ENCODE measurements at regions not wholly inside any gene's neighbourhood (a gene's known extent, or its start where the extent isn't known, plus 50 kb on each side); places are given as distances from the start of the nearest gene placed in this dataset.

DNA sequence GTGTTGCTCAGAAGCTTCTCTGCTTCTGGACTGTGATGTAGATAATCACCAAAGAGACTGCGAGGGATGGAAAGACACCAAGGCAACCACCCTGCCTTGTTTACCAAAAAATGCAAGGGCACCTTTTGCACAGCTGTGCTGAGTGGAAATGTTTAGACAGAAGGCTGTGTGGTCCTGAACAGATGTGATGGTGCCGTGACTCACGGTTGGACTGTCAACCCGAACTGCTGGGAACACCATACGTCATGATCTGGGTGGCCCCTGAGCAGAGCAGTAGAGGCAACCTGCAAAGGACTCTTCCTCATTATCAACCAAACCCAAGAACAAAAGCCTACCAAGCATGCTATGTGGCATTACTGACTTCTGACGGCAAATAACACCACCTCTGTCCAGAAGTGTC lies 61.3 kb upstream of the LPP start:
- CTCF ChIA-PET = no interaction called here
- Histone ChIP-seq H4K20me1 (replicated peaks; ENCODE audit: control insufficient read depth, extremely low read depth, insufficient read depth, low read length) (no peaks in the 10 kb centered on the region), H3K4me2 (ENCODE audit: insufficient read depth, low read length) (no peak overlapping the region), H3K79me2 (ENCODE audit: control insufficient read depth, insufficient read depth, low read length) (no peaks in the 10 kb centered on the region), H3K27me3 (ENCODE audit: control insufficient read depth in 2 of 2, insufficient read depth in 2 of 2, low read length in 2 of 2) (peaks cover 0 to 2% of the 10 kb centered on the region in 2 experiments), H3K9ac (replicated peaks; ENCODE audit: extremely low read depth, insufficient read depth, low read length) (no peak overlapping the region), H3K27ac (ENCODE audit: insufficient read depth, low read depth, low read length) (no peak overlapping the region), H2AFZ (ENCODE audit: low read depth, low read length) (no peak overlapping the region), H3K4me1 (ENCODE audit: control insufficient read depth, extremely low read depth, insufficient read depth, low read length) (no peaks in the 10 kb centered on the region), H3K9me3 (replicated peaks; ENCODE audit: control insufficient read depth, insufficient read depth, low read length) (no peaks in the 10 kb centered on the region), H3K9me1 (replicated peaks; ENCODE audit: control insufficient read depth, extremely low read depth, insufficient read depth, low read length) (no peaks in the 10 kb centered on the region), H3K36me3 (ENCODE audit: control insufficient read depth in 2 of 2, extremely low read depth in 1 of 2, insufficient read depth in 2 of 2, low read length in 2 of 2) (no peaks in the 10 kb centered on the region), H3K4me3 (replicated peaks in 1 of 3; ENCODE audit: insufficient read depth in 1 of 3, low read depth in 1 of 3, low read length in 3 of 3) (no peak overlapping the region)
- POLR2A ChIA-PET = no interaction called here
- intact Hi-C loops (cut with micrococcal nuclease) (no loop called here), dilution Hi-C loops (cut with MboI; ENCODE audit: extremely low pct_ligation_motif_present, low sequenced_read_pairs) (no loop called here)
- BruUV-seq (replicated peaks) = no TSS peak
- DNase-seq (ENCODE audit: low read depth, low spot score) (no peak), FAIRE-seq (no peak)
- TF ChIP-seq JUN (IDR thresholded peaks at IDR 0.05; ENCODE audit: borderline replicate concordance, insufficient read depth, insufficient read length, low read depth) (no peak), EZH2 (IDR thresholded peaks at IDR 0.05; ENCODE audit: borderline replicate concordance, low read depth, low read length, severe bottlenecking) (no peak), POLR2AphosphoS5 (IDR thresholded peaks at IDR 0.05; ENCODE audit: insufficient read depth, low read depth, low read length) (no peak), FOS (IDR thresholded peaks at IDR 0.05; ENCODE audit: borderline replicate concordance, insufficient read depth, low read length) (no peak), POLR2A (IDR thresholded peaks at IDR 0.05; ENCODE audit: low read depth, low read length) (no peak), MYC (IDR thresholded peaks at IDR 0.05; ENCODE audit: low read depth, low read length) (no peak), GATA2 (IDR thresholded peaks at IDR 0.05; ENCODE audit: insufficient read depth, insufficient read length, low read depth, low read length) (no peak), MAX (IDR thresholded peaks at IDR 0.05; ENCODE audit: insufficient read depth, insufficient read length) (no peak)
- TF ChIP-seq, protein P1, sequence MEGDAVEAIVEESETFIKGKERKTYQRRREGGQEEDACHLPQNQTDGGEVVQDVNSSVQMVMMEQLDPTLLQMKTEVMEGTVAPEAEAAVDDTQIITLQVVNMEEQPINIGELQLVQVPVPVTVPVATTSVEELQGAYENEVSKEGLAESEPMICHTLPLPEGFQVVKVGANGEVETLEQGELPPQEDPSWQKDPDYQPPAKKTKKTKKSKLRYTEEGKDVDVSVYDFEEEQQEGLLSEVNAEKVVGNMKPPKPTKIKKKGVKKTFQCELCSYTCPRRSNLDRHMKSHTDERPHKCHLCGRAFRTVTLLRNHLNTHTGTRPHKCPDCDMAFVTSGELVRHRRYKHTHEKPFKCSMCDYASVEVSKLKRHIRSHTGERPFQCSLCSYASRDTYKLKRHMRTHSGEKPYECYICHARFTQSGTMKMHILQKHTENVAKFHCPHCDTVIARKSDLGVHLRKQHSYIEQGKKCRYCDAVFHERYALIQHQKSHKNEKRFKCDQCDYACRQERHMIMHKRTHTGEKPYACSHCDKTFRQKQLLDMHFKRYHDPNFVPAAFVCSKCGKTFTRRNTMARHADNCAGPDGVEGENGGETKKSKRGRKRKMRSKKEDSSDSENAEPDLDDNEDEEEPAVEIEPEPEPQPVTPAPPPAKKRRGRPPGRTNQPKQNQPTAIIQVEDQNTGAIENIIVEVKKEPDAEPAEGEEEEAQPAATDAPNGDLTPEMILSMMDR (IDR thresholded peaks at IDR 0.05; ENCODE audit: extremely low read depth in 1 of 2, insufficient read depth in 1 of 2, low read depth in 1 of 2, low read length in 2 of 2) = no peak
